ENCODE measurements at regions not wholly inside any gene's neighbourhood (a gene's known extent, or its start where the extent isn't known, plus 50 kb on each side); places are given as distances from the start of the nearest gene placed in this dataset.

- TF ChIP-seq CTCF (IDR thresholded peaks at IDR 0.05) (no peak), EP300 (IDR thresholded peaks at IDR 0.05; ENCODE audit: low read depth) (no peak)
Measured at GRCh38 chr14:28626780-28627179, 139.8 kb upstream of the FOXG1 start.
